ENCODE measurements at regions not wholly inside any gene's neighbourhood (a gene's known extent, or its start where the extent isn't known, plus 50 kb on each side); places are given as distances from the start of the nearest gene placed in this dataset.

DNA sequence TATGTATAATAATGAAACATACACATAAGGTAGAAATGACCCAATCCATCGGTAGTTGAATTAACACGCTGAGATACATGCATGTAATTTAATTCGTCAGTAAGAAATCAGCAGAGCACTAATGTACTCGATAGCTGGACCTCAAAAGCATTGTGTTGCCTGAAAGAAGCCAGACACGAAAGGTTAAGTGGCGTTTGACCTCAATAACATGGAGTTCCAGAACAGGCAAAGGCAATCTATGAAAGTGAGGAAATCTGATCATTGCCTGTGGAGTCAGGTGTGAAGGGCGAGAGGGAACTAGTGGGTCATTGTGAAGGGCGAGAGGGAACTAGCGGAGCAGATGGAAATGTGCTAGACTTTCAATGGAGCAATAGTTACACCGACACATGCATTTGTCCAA is 970.4 kb upstream of the TMEM132C start:
- TF ChIP-seq CTCF (conservative IDR thresholded peaks at IDR 0.05 in 1 of 2, IDR thresholded peaks at IDR 0.05 in 1 of 2; ENCODE audit: extremely low read depth in 1 of 2, insufficient read depth in 1 of 2, low read depth in 1 of 2, low read length in 2 of 2) (no peak), EZH2 (IDR thresholded peaks at IDR 0.05; ENCODE audit: borderline replicate concordance, low read length) (no peak)

All from mammary epithelial cell (primary cell).